GM12865 (cell line): ENCODE measurements at regions not wholly inside any gene's neighbourhood (a gene's known extent, or its start where the extent isn't known, plus 50 kb on each side); places are given as distances from the start of the nearest gene placed in this dataset.

Source experiments
- DNase-seq: peaks from one replicate; pipeline ENCODE4 v3.0.0; 2010; ENCODE audit warnings: low read depth
- H3K4me3 ChIP-seq: 2 replicates; pipeline ENCODE4 v1.5.1; 2011; ENCODE audit warnings: mild to moderate bottlenecking, low read depth, low read length, control low read depth
- CTCF ChIP-seq: IDR thresholded peaks from 2 replicates; pipeline ENCODE4 v1.5.1; 2011; ENCODE audit warnings: low read length, control low read depth, low read depth, inconsistent platforms; ENCODE audit not compliant: insufficient read depth; ENCODE audit errors: missing control alignments

- no peak for TF ChIP-seq CTCF
- H3K4me3 ChIP-seq: no peak overlapping the region
- DNase-seq: no peak
Measured at GRCh38 chr7:131649003-131649541, 92.6 kb upstream of the PODXL start.

- no peak overlapping the region for H3K4me3 ChIP-seq
- no peak for TF ChIP-seq CTCF
- DNase-seq: no peak
Measured at GRCh38 chr7:131648491-131648890, 92.1 kb upstream of the PODXL start.

GRCh38 chr7:131646203-131646602 is 89.8 kb upstream of the PODXL start:
- TF ChIP-seq CTCF: no peak

GRCh38 chr7:131642429-131642828 is 86.0 kb upstream of the PODXL start:
- DNase-seq: no peak
- H3K4me3 ChIP-seq: no peak overlapping the region
- TF ChIP-seq CTCF: no peak

More at GRCh38 chr7:131646203-131646602, 89.8 kb upstream of the PODXL start:
- no peak for DNase-seq
- no peak overlapping the region for H3K4me3 ChIP-seq

GRCh38 chr7:131640686-131641085 is 84.3 kb upstream of the PODXL start:
- H3K4me3 ChIP-seq: no peak overlapping the region
- no peak for TF ChIP-seq CTCF
- DNase-seq: no peak

- no peak for DNase-seq
- TF ChIP-seq CTCF: no peak
- H3K4me3 ChIP-seq: no peak overlapping the region
Measured at GRCh38 chr7:131638641-131639430, 82.4 kb upstream of the PODXL start.
